H9 (cell line): ENCODE measurements at regions not wholly inside any gene's neighbourhood (a gene's known extent, or its start where the extent isn't known, plus 50 kb on each side); places are given as distances from the start of the nearest gene placed in this dataset.

Source experiments
- DNase-seq: peaks from one replicate; pipeline ENCODE4 v3.0.0-alpha.2; 2017
- H2AFZ ChIP-seq: one replicate; pipeline ENCODE4 v1.6.1; 2013; ENCODE audit warnings: mild to moderate bottlenecking, low read length, control low read depth, moderate library complexity
- H2AK5ac ChIP-seq: 2 replicates; pipeline ENCODE4 v1.6.1; 2013; ENCODE audit warnings: low read length, control low read depth, mixed read lengths; ENCODE audit not compliant: insufficient read length
- H2BK120ac ChIP-seq: one replicate; pipeline ENCODE4 v1.6.1; 2013; ENCODE audit warnings: low read depth, mild to moderate bottlenecking, low read length, control low read depth, inconsistent platforms; ENCODE audit not compliant: poor library complexity, severe bottlenecking
- H2BK12ac ChIP-seq: 2 replicates; pipeline ENCODE4 v1.6.1; 2013; ENCODE audit warnings: low read length, control low read depth, mixed read lengths, low read depth; ENCODE audit not compliant: insufficient read length
- H2BK15ac ChIP-seq: 2 replicates; pipeline ENCODE4 v1.6.1; 2013; ENCODE audit warnings: low read depth, low read length, control low read depth
- H2BK20ac ChIP-seq: one replicate; pipeline ENCODE4 v1.6.1; 2013; ENCODE audit warnings: low read depth, mild to moderate bottlenecking, low read length, control low read depth, inconsistent platforms; ENCODE audit not compliant: poor library complexity, severe bottlenecking
- H2BK5ac ChIP-seq: 2 replicates; pipeline ENCODE4 v1.6.1; 2013; ENCODE audit warnings: low read length, control low read depth, mixed read lengths; ENCODE audit not compliant: insufficient read length
- H3K14ac ChIP-seq: 2 replicates; pipeline ENCODE4 v1.6.1; 2013; ENCODE audit warnings: low read length, control low read depth; ENCODE audit not compliant: insufficient read depth
- H3K18ac ChIP-seq: 2 replicates; pipeline ENCODE4 v1.6.1; 2013; ENCODE audit warnings: low read depth, mild to moderate bottlenecking, mixed read lengths, low read length, control low read depth; ENCODE audit not compliant: insufficient read length
- H3K23ac ChIP-seq: 2 replicates; pipeline ENCODE4 v1.6.1; 2013; ENCODE audit warnings: low read length, control low read depth, mixed read lengths, low read depth; ENCODE audit not compliant: insufficient read length
- H3K23me2 ChIP-seq: 2 replicates; pipeline ENCODE4 v1.6.1; 2013; ENCODE audit warnings: low read depth, mild to moderate bottlenecking, mixed read lengths, low read length, control low read depth; ENCODE audit not compliant: insufficient read length, poor library complexity, severe bottlenecking
- H3K27ac ChIP-seq: 2 replicates; pipeline ENCODE4 v1.5.1; 2013; ENCODE audit warnings: low read length, control low read depth, mixed read lengths, low read depth; ENCODE audit not compliant: insufficient read length
- H3K27me3 ChIP-seq: 2 replicates; pipeline ENCODE4 v1.6.1; 2013; ENCODE audit warnings: low read length, control low read depth, inconsistent platforms; ENCODE audit not compliant: insufficient read depth
- H3K4ac ChIP-seq: 2 replicates; pipeline ENCODE4 v1.6.1; 2013; ENCODE audit warnings: low read depth, mild to moderate bottlenecking, control low read depth, inconsistent platforms, low read length, moderate library complexity
- H3K4me1 ChIP-seq: 2 replicates; pipeline ENCODE4 v1.6.1; 2013; ENCODE audit warnings: low read length, control low read depth, inconsistent platforms; ENCODE audit not compliant: insufficient read depth
- H3K4me2 ChIP-seq: 2 replicates; pipeline ENCODE4 v1.6.1; 2013; ENCODE audit warnings: low read length, control low read depth, mixed read lengths; ENCODE audit not compliant: insufficient read length, insufficient read depth
- H3K56ac ChIP-seq: 2 replicates; pipeline ENCODE4 v1.6.1; 2013; ENCODE audit warnings: low read depth, mild to moderate bottlenecking, mixed read lengths, low read length, control low read depth; ENCODE audit not compliant: insufficient read length
- H3K79me1 ChIP-seq: 2 replicates; pipeline ENCODE4 v1.6.1; 2013; ENCODE audit warnings: low read depth, mild to moderate bottlenecking, moderate library complexity, low read length, control low read depth, inconsistent platforms; ENCODE audit not compliant: insufficient read depth, poor library complexity, severe bottlenecking
- H3K79me2 ChIP-seq: 2 replicates; pipeline ENCODE4 v1.6.1; 2013; ENCODE audit warnings: low read length, control low read depth, inconsistent platforms; ENCODE audit not compliant: insufficient read depth
- H3K9ac ChIP-seq: 2 replicates; pipeline ENCODE4 v1.6.1; 2013; ENCODE audit warnings: low read length, control low read depth, mixed read lengths; ENCODE audit not compliant: insufficient read length; ENCODE audit errors: extremely low read depth
- H3K9me3 ChIP-seq: one replicate; pipeline ENCODE4 v1.6.1; 2013; ENCODE audit warnings: low read depth, low read length, inconsistent platforms; ENCODE audit not compliant: control insufficient read depth
- H3T11ph ChIP-seq: one replicate; pipeline ENCODE4 v1.6.1; 2013; ENCODE audit warnings: mild to moderate bottlenecking, low read length, control low read depth, inconsistent platforms
- H4K20me1 ChIP-seq: one replicate; pipeline ENCODE4 v1.6.1; 2013; ENCODE audit not compliant: control insufficient read depth, insufficient read length, insufficient read depth
- H4K5ac ChIP-seq: 2 replicates; pipeline ENCODE4 v1.6.1; 2013; ENCODE audit warnings: low read depth, mild to moderate bottlenecking, mixed read lengths, low read length, control low read depth; ENCODE audit not compliant: insufficient read length
- H4K8ac ChIP-seq: replicated peaks from 2 replicates; pipeline ENCODE4 v1.6.1; 2013; ENCODE audit warnings: low read length, control low read depth, mixed read lengths, low read depth; ENCODE audit not compliant: insufficient read length
- H4K91ac ChIP-seq: 2 replicates; pipeline ENCODE4 v1.6.1; 2013; ENCODE audit warnings: low read depth, mild to moderate bottlenecking, moderate library complexity, mixed read lengths, low read length, control low read depth; ENCODE audit not compliant: insufficient read length
- H3K27ac Mint-ChIP-seq, 3 experiments: 2 replicates in 2 of 3; 3 replicates in 1 of 3; pipeline ENCODE4 v1.8.0; 2020 to 2021; ENCODE audit warnings: mixed read lengths in 3 of 3, mild to moderate bottlenecking in 1 of 3, moderate library complexity in 1 of 3
- H3K27me3 Mint-ChIP-seq: 2 replicates; pipeline ENCODE4 v1.8.0; 2021; ENCODE audit warnings: low read depth, mild to moderate bottlenecking, moderate library complexity, mixed read lengths
- H3K36me3 Mint-ChIP-seq, 3 experiments: 2 replicates in 2 of 3; 3 replicates in 1 of 3; pipeline ENCODE4 v1.8.0; 2020 to 2021; ENCODE audit warnings: low read depth in 3 of 3, mixed read lengths in 3 of 3; ENCODE audit not compliant: insufficient read depth in 1 of 3
- H3K4me1 Mint-ChIP-seq, 2 experiments: 2 replicates each; pipeline ENCODE4 v1.8.0; 2020; ENCODE audit warnings: mixed read lengths in 2 of 2
- H3K4me3 Mint-ChIP-seq, 2 experiments: 2 replicates in 1 of 2; 3 replicates in 1 of 2; pipeline ENCODE4 v1.8.0; 2020 to 2021; ENCODE audit warnings: mild to moderate bottlenecking in 2 of 2, mixed read lengths in 2 of 2, moderate library complexity in 1 of 2
- H3K9me3 Mint-ChIP-seq, 2 experiments: 2 replicates in 1 of 2; 3 replicates in 1 of 2; pipeline ENCODE4 v1.8.0; 2020; ENCODE audit warnings: mild to moderate bottlenecking in 2 of 2, mixed read lengths in 2 of 2, moderate library complexity in 1 of 2
- CTCF ChIP-seq: fragments of 200-600 bp; sonication (generic); conservative IDR thresholded peaks from 3 replicates; pipeline ENCODE4 v1.8.0; 2021; ENCODE audit warnings: antibody characterized with exemption, mild to moderate bottlenecking
- WGBS: extraction: QIAGEN DNeasy Blood & Tissue Kit; methylation state at CpG from one replicate; pipeline ENCODE4 v1.1.7; 2013; ENCODE audit warnings: missing lambda C conversion rate, low lambda C conversion rate, mixed read lengths; ENCODE audit not compliant: insufficient read length; ENCODE audit errors: extremely low coverage; 5-methylcytosine and 5-hydroxymethylcytosine counted together

- no peak overlapping the region for H4K5ac ChIP-seq
- WGBS = no CpG with 5 or more reads among the region's 3 CpGs
- no peaks in the 10 kb centered on the region for H3K79me1 ChIP-seq
- Mint-ChIP-seq H3K36me3 (no peaks in the 10 kb centered on the region), H3K4me3 (no peak overlapping the region), H3K27ac (no peak overlapping the region; a peak in 2 of 7 replicates), H3K4me1 (peaks cover 14% of the 10 kb centered on the region in 2 experiments), H3K27me3 (no peaks in the 10 kb centered on the region), H3K9me3 (no peaks in the 10 kb centered on the region)
- H4K20me1 ChIP-seq = no peaks in the 10 kb centered on the region
- H3K9ac ChIP-seq = no peak overlapping the region
- H3K27me3 ChIP-seq = no peaks in the 10 kb centered on the region
- no peak overlapping the region for H3K14ac ChIP-seq
- H2BK120ac ChIP-seq = no peak overlapping the region
- H3K4ac ChIP-seq = no peak overlapping the region
- no peak overlapping the region for H3K27ac ChIP-seq
- H3K4me1 ChIP-seq = peaks cover 2% of the 10 kb centered on the region; the same call in 1 of the 2 replicates
- H3K4me2 ChIP-seq = no peak overlapping the region
- no peak overlapping the region for H2BK5ac ChIP-seq
- H2BK20ac ChIP-seq = no peak overlapping the region
- no peak for TF ChIP-seq CTCF
- no peak overlapping the region for H2AK5ac ChIP-seq
- no peak overlapping the region for H3T11ph ChIP-seq
- no peak overlapping the region for H2BK15ac ChIP-seq
- H3K23ac ChIP-seq = no peak overlapping the region
- DNase-seq = no peak
- no peak overlapping the region for H2BK12ac ChIP-seq
- H3K9me3 ChIP-seq = no peaks in the 10 kb centered on the region
- H2AFZ ChIP-seq = no peak overlapping the region
- no peak overlapping the region for H3K56ac ChIP-seq
- no peak overlapping the region for H3K18ac ChIP-seq
- H4K91ac ChIP-seq = no peak overlapping the region
- H4K8ac ChIP-seq = no peak overlapping the region
- no peaks in the 10 kb centered on the region for H3K23me2 ChIP-seq
- no peaks in the 10 kb centered on the region for H3K79me2 ChIP-seq
These were observed 289.2 kb downstream of the EFNB2 start for GRCh38 chr13:106246242-106246641.
